ENCODE measurements at regions not wholly inside any gene's neighbourhood (a gene's known extent, or its start where the extent isn't known, plus 50 kb on each side); places are given as distances from the start of the nearest gene placed in this dataset.

- DNase-seq (ENCODE audit: low read depth), result no peak
- no peak for TF ChIP-seq CTCF (IDR thresholded peaks at IDR 0.05; ENCODE audit: control insufficient read depth, extremely low read depth, insufficient read depth)
- no peak overlapping the region for H3K4me3 ChIP-seq (ENCODE audit: low read depth, low read length)
Observed at GRCh38 chr17:13263746-13264145, 245.9 kb upstream of the ELAC2 start.

GRCh38 chr17:13256545-13256944 lies 238.7 kb upstream of the ELAC2 start:
- no peak for TF ChIP-seq CTCF (IDR thresholded peaks at IDR 0.05; ENCODE audit: control insufficient read depth, extremely low read depth, insufficient read depth)
- no peak overlapping the region for H3K4me3 ChIP-seq (ENCODE audit: low read depth, low read length)
- no peak for DNase-seq (ENCODE audit: low read depth)

GRCh38 chr17:13253733-13254410 lies 236.0 kb upstream of the ELAC2 start:
- TF ChIP-seq CTCF (IDR thresholded peaks at IDR 0.05; ENCODE audit: control insufficient read depth, extremely low read depth, insufficient read depth), result no peak
- no peak for DNase-seq (ENCODE audit: low read depth)
- no peak overlapping the region for H3K4me3 ChIP-seq (ENCODE audit: low read depth, low read length)

GRCh38 chr17:13244513-13244912 lies 226.7 kb upstream of the ELAC2 start:
- TF ChIP-seq CTCF (IDR thresholded peaks at IDR 0.05; ENCODE audit: control insufficient read depth, extremely low read depth, insufficient read depth), result no peak

GRCh38 chr17:13243585-13243984 lies 225.8 kb upstream of the ELAC2 start:
- DNase-seq (ENCODE audit: low read depth), result no peak
- no peak overlapping the region for H3K4me3 ChIP-seq (ENCODE audit: low read depth, low read length)
- TF ChIP-seq CTCF (IDR thresholded peaks at IDR 0.05; ENCODE audit: control insufficient read depth, extremely low read depth, insufficient read depth), result no peak

More at GRCh38 chr17:13244513-13244912, 226.7 kb upstream of the ELAC2 start:
- H3K4me3 ChIP-seq (ENCODE audit: low read depth, low read length), result no peak overlapping the region
- DNase-seq (ENCODE audit: low read depth), result no peak

GRCh38 chr17:13240851-13241250 lies 223.0 kb upstream of the ELAC2 start:
- H3K4me3 ChIP-seq (ENCODE audit: low read depth, low read length), result no peak overlapping the region
- DNase-seq (ENCODE audit: low read depth), result no peak
- TF ChIP-seq CTCF (IDR thresholded peaks at IDR 0.05; ENCODE audit: control insufficient read depth, extremely low read depth, insufficient read depth), result no peak
